CD4-positive, alpha-beta T cell treated with Interferon gamma for 1 hour (primary cell): ENCODE measurements at regions not wholly inside any gene's neighbourhood (a gene's known extent, or its start where the extent isn't known, plus 50 kb on each side); places are given as distances from the start of the nearest gene placed in this dataset.
A peak's percentile ranks its signal among the peaks of the same experiment; 100 is the strongest.

ENCODE experiments used
- DNase-seq: peaks from one replicate; pipeline ENCODE4 v3.0.0-alpha.2; 2020

DNA sequence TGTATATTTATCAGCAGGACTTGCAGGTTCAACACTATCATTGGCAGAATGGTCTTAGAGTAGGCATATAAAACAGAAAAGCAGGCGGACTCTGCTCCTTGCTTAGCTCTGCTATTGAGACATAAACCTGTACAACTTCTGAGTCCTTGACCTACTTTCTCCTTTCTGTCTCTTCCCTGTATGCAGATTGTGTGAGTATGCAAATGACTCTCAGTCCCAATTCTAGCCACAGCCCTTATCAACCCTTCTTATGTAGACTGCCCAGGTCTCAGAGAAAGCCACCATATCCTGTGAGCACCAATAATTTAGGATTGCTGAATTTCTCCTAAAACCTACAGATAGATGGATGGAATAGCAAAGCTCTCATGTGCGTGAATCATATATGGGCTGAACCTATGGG lies 367.6 kb upstream of the DDI1 start:
- DNase-seq: no peak

DNA sequence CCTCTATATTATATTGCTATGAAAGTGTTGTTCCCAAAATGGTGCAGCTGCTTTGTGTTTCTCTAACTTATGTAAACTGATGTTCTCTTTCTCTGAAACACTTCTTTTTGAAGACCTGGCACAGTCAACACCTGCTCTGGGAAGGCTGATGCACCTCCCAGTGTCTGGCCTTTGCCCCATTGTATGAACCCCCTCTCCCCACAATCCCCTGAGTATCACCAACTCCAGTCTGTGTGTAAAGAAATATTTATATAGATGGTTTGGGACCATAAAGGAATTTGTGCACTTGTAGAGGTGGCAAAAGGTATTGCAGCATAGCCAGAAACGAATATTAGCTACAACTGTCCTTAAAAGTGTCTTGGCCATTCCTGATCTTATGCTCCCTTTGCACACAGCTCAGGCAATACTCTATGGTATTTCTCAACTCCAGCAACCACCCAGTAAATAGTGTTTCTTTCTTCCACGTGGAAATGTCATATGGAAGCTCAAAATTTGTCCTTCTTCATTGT lies 365.2 kb upstream of the DDI1 start:
- DNase-seq: no peak

DNA sequence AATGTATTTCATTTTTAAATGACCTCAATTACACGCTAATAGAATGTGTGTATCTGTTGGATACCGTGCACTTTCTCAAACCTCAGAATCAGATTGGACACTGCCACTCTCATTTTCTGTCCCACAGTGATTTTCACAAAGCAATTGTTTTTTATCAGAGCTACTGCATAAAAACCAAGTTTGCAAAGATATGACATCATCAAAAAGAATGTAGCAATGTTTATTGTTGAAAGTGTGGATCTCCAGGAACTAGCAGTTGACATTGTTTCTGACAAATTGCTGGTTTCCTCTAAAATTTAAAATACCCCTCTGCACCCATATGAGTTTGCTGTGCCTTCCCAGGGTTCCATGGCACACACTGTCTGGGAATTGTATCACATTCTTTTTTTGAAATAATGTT lies 362.7 kb upstream of the DDI1 start:
- DNase-seq: no peak

DNA sequence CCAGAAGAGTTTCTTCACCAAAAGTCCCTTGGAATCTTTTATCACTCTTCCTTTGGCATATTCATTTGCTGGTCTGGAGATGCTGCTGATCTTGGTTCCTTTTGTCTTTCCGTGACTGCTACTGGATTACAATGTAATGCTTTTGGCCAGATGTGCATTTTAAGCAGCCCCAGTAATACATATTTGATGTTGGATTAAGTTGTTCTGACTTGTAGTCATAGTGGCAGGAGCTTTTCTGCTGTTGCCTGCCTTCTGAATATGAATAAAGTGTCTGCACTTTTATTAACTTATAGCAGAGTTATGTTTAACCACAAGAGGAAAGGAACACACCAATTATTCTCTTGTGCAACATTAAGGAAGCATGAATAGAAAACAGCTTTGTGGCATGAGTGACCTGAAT lies 360.0 kb upstream of the DDI1 start:
- DNase-seq: no peak

DNA sequence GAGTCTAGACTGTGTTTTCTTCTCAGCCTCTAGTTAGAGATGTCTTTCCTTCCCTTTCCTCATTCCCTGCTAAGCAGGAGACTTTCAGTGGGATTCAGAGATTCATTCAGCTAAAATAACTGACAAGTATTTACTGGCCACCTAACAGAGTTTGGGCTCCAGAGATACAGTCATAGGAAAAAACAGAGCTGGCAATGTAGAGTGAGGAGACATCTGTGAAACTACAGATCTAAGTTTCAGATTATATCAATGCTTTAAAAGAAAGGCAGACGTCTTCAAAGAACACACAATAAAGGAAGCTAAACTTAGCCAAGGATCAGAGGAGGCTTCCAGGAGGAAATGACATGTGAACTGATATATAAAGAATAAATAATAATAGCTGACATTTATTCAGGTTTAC lies 355.6 kb upstream of the DDI1 start:
- DNase-seq: no peak

DNA sequence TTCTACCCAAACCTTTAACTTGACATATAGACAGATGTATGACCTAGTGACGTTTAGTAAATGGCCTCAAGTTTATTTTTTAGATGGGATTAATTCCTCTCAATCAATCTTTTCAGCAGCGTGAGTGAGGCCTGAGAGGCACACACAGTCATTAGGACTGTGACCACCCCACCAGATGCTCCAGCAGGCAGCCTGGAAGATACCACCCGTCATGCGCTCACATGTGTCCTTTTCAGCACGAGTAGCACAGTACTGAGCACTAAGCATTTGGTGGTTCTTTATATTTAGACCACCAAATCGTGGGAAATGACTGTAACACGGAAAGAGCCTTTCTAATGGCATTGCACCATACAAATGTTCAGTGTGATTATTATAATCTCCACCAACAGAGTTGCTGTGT lies 354.6 kb upstream of the DDI1 start:
- DNase-seq: no peak

DNA sequence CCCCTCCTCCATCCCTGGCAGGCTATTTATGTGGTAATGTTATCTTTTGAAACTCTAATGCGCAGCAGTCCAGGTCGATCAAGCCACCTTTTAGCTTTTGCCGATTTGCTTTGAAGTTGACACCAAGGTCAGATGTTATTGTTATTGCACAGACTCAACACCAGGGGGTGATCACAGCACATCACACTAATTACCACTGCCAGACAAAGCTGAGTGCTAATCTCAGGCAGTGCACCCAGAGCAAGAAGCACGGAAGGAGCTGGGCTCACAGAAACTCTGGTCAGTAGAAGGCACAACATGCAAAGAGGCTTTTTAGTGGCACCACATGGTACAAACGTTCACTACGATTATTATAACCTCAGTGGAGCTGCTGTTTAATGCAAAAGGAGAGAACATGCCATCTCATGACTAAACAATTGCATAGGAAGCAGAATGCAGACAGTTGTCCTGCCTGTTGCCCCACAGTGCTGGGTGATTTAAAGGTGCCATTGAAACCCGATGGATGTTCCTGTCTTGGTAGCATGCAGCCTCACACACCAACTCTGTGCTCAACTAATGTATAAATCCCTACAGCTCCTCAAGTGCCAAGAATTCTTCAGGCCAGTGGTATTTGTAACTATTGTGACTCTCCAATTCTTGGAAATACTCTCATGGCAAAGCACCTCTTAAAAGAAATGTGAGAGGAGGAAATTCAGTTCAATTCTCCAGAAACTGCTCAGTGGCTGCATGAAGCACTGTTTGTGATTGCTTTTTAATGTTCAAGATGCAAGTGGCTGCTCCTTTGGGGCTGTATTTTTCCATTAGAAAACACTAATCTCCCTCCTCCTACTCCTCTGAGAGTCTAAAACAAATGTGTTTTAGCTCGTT lies 353.9 kb upstream of the DDI1 start:
- DNase-seq: peak; percentile 51

DNA sequence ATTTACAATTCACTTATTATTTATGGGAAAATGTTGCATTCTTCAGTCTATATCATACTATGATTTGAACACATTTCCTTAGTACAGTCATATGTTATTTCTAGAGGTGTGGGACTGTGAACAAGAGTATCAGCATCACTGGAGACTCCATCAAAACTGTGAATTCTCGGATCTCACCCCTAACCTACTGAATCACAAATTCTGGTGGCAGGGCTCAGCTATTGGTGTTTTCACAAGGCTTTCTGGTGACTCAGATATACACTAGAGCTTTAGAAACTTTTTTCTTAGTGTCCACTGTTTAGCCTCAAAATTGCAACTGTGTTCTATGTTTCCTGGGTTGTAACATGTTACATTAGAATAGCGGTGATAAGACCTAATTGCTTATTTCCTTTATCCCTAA lies 352.9 kb upstream of the DDI1 start:
- no peak for DNase-seq

DNA sequence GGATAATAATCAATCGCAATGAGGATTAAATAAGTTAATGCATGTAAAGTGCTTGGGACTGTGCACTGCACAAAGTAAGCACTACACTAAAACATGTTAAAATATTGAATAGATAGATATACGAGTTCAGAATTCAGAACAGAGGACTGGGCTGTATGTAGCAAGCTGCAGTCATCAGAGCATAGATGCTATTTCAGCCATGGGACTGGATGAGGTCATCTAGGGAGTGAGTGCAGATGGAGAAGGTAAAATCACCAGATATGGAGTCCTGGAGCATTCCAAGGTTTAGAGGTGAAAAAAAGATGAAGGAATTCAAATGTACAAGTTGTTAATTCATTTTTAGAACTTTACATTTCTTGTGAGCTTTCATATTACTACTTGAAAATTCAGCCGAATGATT lies 347.5 kb upstream of the DDI1 start:
- no peak for DNase-seq

DNA sequence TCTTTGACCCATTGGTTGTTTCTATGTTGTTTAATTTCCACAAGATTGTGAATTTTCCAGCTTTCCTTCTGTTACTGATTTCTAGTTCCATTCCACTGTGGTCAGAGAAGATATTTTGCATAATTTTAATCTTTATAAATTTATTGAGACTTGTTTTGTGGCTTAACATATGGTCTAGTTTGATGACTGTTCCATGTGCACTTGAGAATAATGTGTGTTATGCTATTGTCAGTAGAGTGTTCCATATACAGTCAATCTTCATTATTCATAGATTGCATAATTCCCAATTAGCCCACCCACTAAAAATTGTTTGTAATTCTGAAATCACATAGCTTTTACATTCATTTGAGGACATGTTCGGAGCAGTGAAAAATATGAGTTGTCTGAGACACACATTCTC lies 346.1 kb upstream of the DDI1 start:
- DNase-seq: no peak

DNA sequence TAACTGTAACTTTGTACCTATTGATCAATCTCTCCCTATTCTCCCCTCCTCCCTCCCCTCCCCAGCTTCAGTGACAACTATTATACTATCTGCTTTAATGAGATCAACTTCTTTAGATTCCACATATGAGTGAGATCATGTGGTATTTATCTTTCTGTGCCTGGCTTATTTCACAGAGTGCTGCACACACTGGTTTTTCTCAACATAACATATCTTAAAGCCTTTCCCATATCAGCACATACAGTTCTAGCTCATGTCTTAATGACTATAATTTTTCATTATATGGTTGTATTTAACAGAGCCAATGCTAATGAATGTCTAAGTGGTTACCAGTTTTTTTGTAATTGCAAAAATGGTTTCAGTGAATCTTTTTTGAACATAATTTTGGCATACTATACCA lies 340.3 kb upstream of the DDI1 start:
- no peak for DNase-seq

DNA sequence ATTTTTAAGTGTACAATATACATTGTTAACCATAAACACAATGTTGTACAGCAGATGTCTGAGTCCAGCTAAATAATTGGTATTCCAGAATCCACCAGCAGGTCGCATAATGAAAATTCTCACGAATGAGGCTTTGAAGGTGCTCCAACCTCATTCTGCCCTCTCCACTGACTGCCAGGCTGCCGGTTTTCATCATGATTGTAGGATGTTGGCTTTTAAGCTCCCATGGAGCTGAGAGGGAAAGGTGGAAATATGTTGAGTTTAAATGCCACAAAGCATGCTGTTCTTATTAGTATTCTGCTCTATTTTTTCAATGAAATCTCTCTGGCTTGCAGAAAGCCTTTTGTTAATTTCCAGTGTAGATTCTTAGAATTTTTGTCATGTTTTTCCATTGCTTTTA lies 337.2 kb upstream of the DDI1 start:
- no peak for DNase-seq

DNA sequence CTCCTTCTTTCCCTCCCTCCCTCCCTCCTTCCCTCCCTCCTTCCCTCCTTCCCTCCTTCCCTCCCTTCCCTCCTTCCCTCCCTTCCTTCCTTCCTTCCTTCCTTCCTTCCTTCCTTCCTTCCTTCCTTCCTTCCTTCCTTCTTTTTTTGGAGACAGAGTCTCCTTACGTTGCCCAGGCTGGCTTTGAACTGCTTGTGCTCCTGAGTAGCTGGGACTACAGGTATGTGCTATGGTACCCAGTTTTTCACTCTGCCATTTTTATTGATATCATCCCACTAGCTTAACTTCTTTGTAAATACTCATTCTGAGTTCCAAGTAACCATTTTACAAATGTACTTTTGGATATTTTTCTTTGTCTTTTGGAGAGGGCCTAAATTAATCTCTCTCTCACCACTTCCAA lies 336.8 kb upstream of the DDI1 start:
- DNase-seq: no peak

DNA sequence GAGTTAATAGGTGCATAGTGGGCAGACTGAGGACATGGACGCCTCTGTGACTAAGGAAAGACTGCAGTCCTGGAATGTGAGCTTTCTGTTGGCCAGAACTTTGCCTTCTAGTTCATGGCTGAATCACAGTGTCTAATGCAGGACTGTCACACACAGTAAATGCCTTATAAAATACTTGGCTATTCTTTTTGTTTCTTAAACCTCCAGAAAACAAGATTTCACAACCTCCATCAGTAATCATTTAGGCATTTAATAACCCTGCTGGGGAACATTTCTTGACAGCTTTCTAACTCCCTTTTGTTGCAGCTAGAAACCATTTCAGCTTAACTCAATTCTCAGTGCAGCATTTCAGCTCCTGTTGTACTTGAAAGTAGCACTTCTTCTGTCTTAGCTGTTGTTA lies 335.8 kb upstream of the DDI1 start:
- DNase-seq: no peak

DNA sequence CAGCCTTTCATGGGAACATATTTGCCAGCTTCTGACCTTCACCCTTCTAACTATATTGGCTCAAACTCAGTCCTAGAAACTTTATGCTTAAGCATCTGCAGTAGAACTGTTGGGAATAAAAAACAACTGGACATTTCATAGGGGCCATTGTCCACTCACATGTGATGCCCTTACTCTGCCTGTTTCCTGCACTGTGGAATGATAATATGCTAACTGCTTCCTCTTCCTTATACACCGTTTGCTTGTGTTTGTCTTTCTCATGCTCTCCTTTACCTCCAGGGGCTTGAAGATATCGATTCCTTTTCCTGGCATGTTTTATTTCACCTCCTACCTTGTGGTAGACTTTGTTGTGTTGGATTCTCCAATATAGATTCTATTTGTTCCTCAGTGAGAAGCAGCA lies 333.0 kb upstream of the DDI1 start:
- no peak for DNase-seq

DNA sequence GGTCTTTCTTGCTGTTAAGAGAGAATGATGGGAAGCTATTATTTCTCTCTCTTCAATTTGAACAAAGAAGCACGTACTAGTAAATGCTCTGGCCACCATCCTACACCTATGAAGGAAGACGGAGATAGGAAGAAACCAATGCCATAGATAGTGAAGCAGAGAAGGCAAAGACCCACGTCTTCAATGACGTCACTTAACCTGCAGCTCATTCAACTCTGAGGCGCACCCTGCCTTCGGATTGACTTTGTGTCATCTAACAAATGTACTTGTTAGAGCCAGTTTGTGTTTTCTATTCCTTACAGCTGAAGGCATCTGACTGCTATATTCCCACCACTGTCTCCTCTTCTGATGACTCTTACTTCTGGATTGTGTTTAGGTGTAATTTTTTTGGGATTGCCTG lies 332.5 kb upstream of the DDI1 start:
- no peak for DNase-seq

DNA sequence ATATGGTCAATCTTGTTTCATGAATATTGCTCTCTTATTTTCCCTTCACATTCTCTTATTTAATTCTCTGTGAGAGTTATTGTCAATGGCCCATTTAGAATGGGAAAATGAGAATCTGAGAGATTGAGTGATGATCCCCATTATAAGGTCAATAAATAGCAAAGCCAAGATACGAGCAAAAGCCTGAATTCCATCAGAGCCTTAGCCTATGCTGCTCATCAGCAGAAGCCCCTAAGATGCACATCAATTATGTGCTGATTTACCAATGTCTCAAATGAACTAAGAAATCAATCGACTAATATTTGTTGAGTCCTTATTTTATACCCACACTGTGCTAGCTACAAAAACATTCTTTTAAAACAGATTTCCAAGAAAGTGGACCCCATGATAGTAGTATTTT lies 330.8 kb upstream of the DDI1 start:
- no peak for DNase-seq

DNA sequence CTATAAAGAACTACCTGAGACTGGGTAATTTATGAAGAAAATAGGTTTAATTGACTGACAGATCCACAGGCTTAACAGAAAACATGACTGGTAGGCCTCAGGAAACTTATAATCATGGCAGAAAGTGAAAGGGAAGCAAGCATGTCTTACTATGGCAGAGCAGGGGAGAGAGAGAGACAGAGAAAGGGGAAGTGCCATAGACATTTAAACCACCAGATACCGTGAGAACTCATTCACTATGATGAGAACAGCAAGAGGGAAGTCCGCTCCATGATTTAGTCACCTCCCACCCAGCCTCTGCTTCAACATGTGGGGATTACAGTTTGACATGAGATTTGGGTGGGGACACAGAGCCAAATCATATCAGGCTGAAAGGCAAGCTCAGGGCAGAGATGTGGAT lies 327.1 kb upstream of the DDI1 start:
- no peak for DNase-seq

DNA sequence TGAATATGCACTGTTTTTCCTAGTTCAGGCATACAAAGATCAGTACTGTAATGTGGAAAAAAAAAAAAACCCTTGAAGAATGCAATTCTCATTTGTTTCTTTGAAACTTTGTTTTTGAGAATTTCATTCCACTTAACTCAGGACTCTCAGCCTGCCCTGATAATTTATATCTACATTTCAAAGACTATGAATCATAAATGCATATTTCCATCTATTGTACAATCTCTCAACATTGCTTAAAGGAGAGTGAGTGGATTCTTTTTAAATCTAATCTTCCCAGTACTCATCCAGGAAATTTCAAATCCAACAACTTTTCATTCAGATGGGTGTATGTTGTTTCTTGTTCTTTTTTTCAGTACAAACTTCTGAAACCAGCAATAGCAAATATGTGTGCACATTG lies 322.2 kb upstream of the DDI1 start:
- no peak for DNase-seq

DNA sequence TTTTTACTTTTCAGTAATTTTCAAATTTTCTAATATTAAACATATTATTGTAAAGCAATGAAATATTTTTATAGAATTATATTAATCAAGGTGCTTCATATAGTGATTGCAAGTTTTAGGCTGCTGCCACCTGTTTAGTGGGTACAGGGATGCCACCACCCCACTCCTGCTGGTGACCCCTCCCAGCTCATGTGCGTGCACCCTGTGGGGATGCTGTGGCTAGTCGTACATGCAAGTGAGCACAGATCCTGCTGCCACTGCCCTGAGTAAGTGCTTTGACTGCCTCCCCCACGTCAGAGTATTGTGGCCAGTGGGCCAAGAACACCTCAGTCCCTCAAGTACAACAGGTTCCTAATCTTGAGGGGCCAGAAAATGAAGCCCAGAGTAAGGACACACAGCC lies 320.1 kb upstream of the DDI1 start:
- DNase-seq: no peak

DNA sequence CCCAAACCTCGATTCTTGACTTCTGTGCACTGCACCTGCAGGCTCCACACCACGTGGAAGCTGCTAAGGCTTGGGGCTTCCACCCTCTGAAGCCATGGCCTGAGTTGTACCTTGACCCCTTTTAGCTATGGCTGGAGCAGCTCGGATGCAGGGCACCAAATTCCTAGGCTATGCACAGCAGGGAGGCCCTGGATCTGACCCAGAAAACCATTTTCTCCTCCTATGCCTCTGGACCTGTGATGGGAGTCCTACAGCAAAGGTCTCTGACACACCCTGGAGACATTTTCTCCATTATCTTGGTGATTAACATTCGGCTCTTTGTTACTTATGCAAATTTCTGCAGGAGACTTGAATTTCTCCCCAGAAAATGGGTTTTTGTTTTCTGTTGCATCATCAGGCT lies 309.2 kb upstream of the DDI1 start:
- no peak for DNase-seq

DNA sequence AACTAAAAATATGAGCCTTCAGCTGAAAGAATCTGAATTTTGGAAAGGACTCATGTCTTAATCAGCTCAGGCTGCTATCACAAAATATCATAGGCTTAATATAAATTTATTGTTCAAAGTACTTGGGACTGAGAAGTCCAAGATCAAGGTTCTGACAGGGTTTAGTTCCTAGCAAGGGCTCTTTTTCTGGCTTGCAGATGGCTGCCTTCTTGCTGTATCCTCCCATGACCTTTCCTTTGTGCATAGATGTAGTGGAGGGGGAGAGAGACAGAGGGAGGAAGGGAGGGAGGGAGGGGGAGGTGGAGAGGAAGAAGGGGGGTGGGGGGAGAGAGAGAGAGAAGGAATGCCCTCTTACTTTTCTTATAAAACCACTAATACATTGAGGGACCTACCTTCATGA lies 306.8 kb upstream of the DDI1 start:
- no peak for DNase-seq

DNA sequence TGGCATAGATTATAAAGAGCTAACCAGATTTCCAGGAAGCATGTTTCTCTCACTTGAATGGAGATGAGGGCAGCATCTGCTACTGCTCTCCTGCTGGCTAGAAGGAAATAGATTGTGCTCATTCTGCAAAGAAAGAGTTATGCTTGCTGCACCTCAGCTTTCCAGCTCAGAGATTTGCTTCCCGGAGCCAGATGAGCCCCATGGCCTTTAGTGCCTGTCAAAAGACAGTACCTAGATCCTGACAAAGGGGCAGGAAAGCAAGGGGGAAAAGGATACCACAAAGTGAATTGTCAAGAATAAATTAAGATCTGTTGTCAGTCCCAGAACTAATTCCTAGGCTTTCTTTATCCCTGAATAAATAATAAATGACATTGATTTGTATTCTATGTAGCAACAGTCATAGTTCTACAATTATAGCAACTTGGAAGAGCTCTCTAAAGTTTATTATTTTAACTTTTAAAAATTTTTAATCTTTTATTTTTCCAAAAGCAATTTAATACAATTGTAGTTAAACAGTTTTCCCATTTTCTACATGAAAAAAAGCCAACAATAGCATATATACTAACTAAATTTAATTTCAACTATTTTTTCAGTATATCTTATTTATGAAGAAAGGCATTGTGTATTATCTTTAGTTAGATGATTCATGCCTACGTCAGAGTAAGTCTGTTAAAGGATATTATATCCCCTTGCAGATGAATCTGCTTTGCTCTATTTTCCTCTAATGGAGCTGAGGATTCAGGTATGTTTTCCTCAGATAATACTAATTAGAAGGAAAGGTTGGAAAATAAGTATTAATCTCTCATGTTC lies 306.1 kb upstream of the DDI1 start:
- no peak for DNase-seq

DNA sequence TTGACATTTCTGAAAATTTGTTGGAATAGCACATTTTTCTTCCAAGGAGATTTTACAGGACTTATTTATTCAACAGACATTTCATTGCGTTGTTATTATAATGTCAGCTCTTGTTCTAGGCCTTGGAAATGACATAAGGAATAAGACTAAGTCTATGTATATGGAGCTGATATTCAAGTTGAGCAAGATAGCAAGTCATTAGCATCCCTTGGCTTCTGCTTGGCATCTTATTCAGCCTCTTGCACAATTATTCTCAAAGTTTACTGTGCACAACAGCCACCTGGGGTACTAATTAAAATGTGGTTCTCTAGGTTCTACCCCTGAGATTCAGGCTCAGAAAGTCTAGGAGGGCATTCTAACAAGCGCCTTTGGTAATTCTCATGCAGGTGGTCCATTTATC lies 304.8 kb upstream of the DDI1 start:
- no peak for DNase-seq
